ENCODE measurements at regions not wholly inside any gene's neighbourhood (a gene's known extent, or its start where the extent isn't known, plus 50 kb on each side); places are given as distances from the start of the nearest gene placed in this dataset.

DNA sequence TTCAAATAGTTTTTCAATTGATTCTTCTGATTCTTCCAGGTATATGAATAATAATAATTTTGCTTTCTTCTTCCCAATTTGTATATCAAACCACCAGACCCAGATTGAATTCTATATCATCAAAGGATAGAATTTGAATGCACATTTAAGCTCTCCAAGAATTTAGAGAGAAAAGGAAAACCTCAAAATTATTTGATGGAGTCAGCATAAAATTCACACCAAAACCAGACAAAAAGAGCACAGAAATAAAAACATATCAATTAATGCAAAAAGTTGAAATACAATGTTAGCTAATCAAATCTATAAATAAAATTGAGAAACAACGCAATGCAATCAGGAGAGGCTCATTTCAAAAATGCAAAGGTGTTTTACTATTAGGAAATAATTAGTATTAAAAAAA, 248.0 kb upstream of the HS6ST1 start:
- Histone ChIP-seq H3K9ac (ENCODE audit: low read length) (no peak overlapping the region), H3K79me2 (ENCODE audit: insufficient read depth, low read length) (no peaks in the 10 kb centered on the region)

DNA sequence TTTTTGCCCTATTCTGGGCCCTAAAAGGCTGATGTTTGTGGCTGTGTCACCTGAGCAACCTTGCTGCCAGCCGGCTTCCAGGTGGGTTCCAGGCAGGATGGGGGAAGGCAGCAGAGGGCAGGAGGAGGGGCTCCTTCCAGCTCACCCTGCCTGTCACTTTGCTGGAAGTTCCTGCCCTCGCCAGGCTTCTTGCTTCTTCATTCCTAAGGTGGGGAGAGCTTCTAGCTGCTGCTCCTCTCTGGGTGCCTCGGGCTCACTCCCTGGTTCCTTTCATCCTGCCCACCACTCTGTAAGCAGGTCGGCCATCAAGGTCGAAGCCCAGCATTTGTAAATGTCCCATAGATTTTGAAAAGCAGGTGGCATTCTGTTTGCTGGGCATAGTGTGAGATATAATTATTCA, 249.4 kb upstream of the HS6ST1 start:
- no peaks in the 10 kb centered on the region for H3K9me2 ChIP-seq (replicated peaks; ENCODE audit: insufficient read depth, low read length)
- no peaks in the 10 kb centered on the region for H4K20me1 ChIP-seq (ENCODE audit: low read depth, low read length)
- no peaks in the 10 kb centered on the region for H3K79me2 ChIP-seq (ENCODE audit: insufficient read depth, low read length)
- no peak overlapping the region for H3K27ac ChIP-seq (ENCODE audit: low read depth, low read length)
- no peak for TF ChIP-seq CTCF (IDR thresholded peaks at IDR 0.05; ENCODE audit: insufficient read depth, low read length, poor library complexity, severe bottlenecking)
- no peaks in the 10 kb centered on the region for H3K9me3 ChIP-seq (ENCODE audit: insufficient read depth, low read length)
- H3F3A ChIP-seq (ENCODE audit: insufficient read depth) = no peaks in the 10 kb centered on the region
- no peaks in the 10 kb centered on the region for H3K36me3 ChIP-seq (ENCODE audit: low read length)
- no peak overlapping the region for H3K4me2 ChIP-seq (ENCODE audit: low read depth, low read length, poor library complexity, severe bottlenecking)
- no peak overlapping the region for H3K4me3 ChIP-seq (ENCODE audit: insufficient read depth, low read length, poor library complexity, severe bottlenecking)
- H3K27me3 ChIP-seq (ENCODE audit: low read length) = no peaks in the 10 kb centered on the region
- H3K9ac ChIP-seq (ENCODE audit: low read length) = no peak overlapping the region
- H2AFZ ChIP-seq (ENCODE audit: low read depth, low read length, severe bottlenecking) = no peak overlapping the region

More for the DNA sequence above, 248.0 kb upstream of the HS6ST1 start:
- Histone ChIP-seq H3K4me3 (ENCODE audit: insufficient read depth, low read length, poor library complexity, severe bottlenecking) (no peak overlapping the region), H3K27me3 (ENCODE audit: low read length) (no peaks in the 10 kb centered on the region), H2AFZ (ENCODE audit: low read depth, low read length, severe bottlenecking) (no peak overlapping the region), H3K4me2 (ENCODE audit: low read depth, low read length, poor library complexity, severe bottlenecking) (no peak overlapping the region), H3F3A (ENCODE audit: insufficient read depth) (no peaks in the 10 kb centered on the region), H4K20me1 (ENCODE audit: low read depth, low read length) (no peaks in the 10 kb centered on the region), H3K9me2 (replicated peaks; ENCODE audit: insufficient read depth, low read length) (no peaks in the 10 kb centered on the region), H3K36me3 (ENCODE audit: low read length) (no peaks in the 10 kb centered on the region), H3K9me3 (ENCODE audit: insufficient read depth, low read length) (no peaks in the 10 kb centered on the region), H3K27ac (ENCODE audit: low read depth, low read length) (no peak overlapping the region)
- no peak for TF ChIP-seq EZH2phosphoT487 (conservative IDR thresholded peaks at IDR 0.05; ENCODE audit: low read length)

- Histone ChIP-seq H2AFZ (ENCODE audit: low read depth, low read length, severe bottlenecking) (no peak overlapping the region), H3K79me2 (ENCODE audit: insufficient read depth, low read length) (no peaks in the 10 kb centered on the region), H3K9me3 (ENCODE audit: insufficient read depth, low read length) (no peaks in the 10 kb centered on the region), H3K4me2 (ENCODE audit: low read depth, low read length, poor library complexity, severe bottlenecking) (no peak overlapping the region), H3K36me3 (ENCODE audit: low read length) (no peaks in the 10 kb centered on the region), H3F3A (ENCODE audit: insufficient read depth) (no peaks in the 10 kb centered on the region), H3K27me3 (ENCODE audit: low read length) (no peaks in the 10 kb centered on the region), H3K27ac (ENCODE audit: low read depth, low read length) (no peak overlapping the region), H3K4me3 (ENCODE audit: insufficient read depth, low read length, poor library complexity, severe bottlenecking) (no peak overlapping the region), H4K20me1 (ENCODE audit: low read depth, low read length) (no peaks in the 10 kb centered on the region), H3K9me2 (replicated peaks; ENCODE audit: insufficient read depth, low read length) (no peaks in the 10 kb centered on the region), H3K9ac (ENCODE audit: low read length) (no peak overlapping the region)
- TF ChIP-seq CTCF (IDR thresholded peaks at IDR 0.05; ENCODE audit: insufficient read depth, low read length, poor library complexity, severe bottlenecking) = no peak
- TF ChIP-seq EZH2phosphoT487 (conservative IDR thresholded peaks at IDR 0.05; ENCODE audit: low read length) = no peak
These were observed 254.4 kb upstream of the HS6ST1 start for GRCh38 chr2:128573116-128573515.

GRCh38 chr2:128573531-128573930, 254.9 kb upstream of the HS6ST1 start:
- no peaks in the 10 kb centered on the region for H3K9me3 ChIP-seq (ENCODE audit: insufficient read depth, low read length)
- H3K27ac ChIP-seq (ENCODE audit: low read depth, low read length) = no peak overlapping the region
- no peak for TF ChIP-seq EZH2phosphoT487 (conservative IDR thresholded peaks at IDR 0.05; ENCODE audit: low read length)
- TF ChIP-seq CTCF (IDR thresholded peaks at IDR 0.05; ENCODE audit: insufficient read depth, low read length, poor library complexity, severe bottlenecking) = no peak
- H3K9ac ChIP-seq (ENCODE audit: low read length) = no peak overlapping the region
- no peaks in the 10 kb centered on the region for H4K20me1 ChIP-seq (ENCODE audit: low read depth, low read length)
- H3K4me2 ChIP-seq (ENCODE audit: low read depth, low read length, poor library complexity, severe bottlenecking) = no peak overlapping the region
- H3K9me2 ChIP-seq (replicated peaks; ENCODE audit: insufficient read depth, low read length) = no peaks in the 10 kb centered on the region
- no peaks in the 10 kb centered on the region for H3F3A ChIP-seq (ENCODE audit: insufficient read depth)
- H3K4me3 ChIP-seq (ENCODE audit: insufficient read depth, low read length, poor library complexity, severe bottlenecking) = no peak overlapping the region
- H3K36me3 ChIP-seq (ENCODE audit: low read length) = no peaks in the 10 kb centered on the region
- no peaks in the 10 kb centered on the region for H3K79me2 ChIP-seq (ENCODE audit: insufficient read depth, low read length)
- H2AFZ ChIP-seq (ENCODE audit: low read depth, low read length, severe bottlenecking) = no peak overlapping the region
- no peaks in the 10 kb centered on the region for H3K27me3 ChIP-seq (ENCODE audit: low read length)
